ENCODE measurements at regions not wholly inside any gene's neighbourhood (a gene's known extent, or its start where the extent isn't known, plus 50 kb on each side); places are given as distances from the start of the nearest gene placed in this dataset.

- Histone ChIP-seq H3K27me3 (ENCODE audit: insufficient read depth, poor library complexity, severe bottlenecking) (peaks cover 3% of the 10 kb centered on the region), H3K27ac (replicated peaks) (no peak overlapping the region), H3K4me3 (replicated peaks; ENCODE audit: insufficient read depth, low read length) (no peak overlapping the region)
- TF ChIP-seq CTCF (IDR thresholded peaks at IDR 0.05; ENCODE audit: insufficient read depth, low read length) (no peak), SPI1 (IDR thresholded peaks at IDR 0.05; ENCODE audit: borderline replicate concordance, low read depth) (no peak), REST (IDR thresholded peaks at IDR 0.05; ENCODE audit: insufficient replicate concordance, low read depth) (no peak), POLR2AphosphoS5 (IDR thresholded peaks at IDR 0.05; ENCODE audit: low read depth) (no peak), GABPA (IDR thresholded peaks at IDR 0.05; ENCODE audit: low read depth) (no peak)
- DNase-seq (ENCODE audit: low read depth in 1 of 2, low spot score in 1 of 2), result no peak
Observed at GRCh38 chr2:150978053-150978452, 283.6 kb downstream of the RBM43 start.

GRCh38 chr2:150977296-150977695, 284.4 kb downstream of the RBM43 start:
- TF ChIP-seq CTCF (IDR thresholded peaks at IDR 0.05; ENCODE audit: insufficient read depth, low read length) (no peak), SPI1 (IDR thresholded peaks at IDR 0.05; ENCODE audit: borderline replicate concordance, low read depth) (no peak), POLR2AphosphoS5 (IDR thresholded peaks at IDR 0.05; ENCODE audit: low read depth) (no peak), REST (IDR thresholded peaks at IDR 0.05; ENCODE audit: insufficient replicate concordance, low read depth) (no peak), GABPA (IDR thresholded peaks at IDR 0.05; ENCODE audit: low read depth) (no peak)

GRCh38 chr2:150976604-150977003, 285.1 kb downstream of the RBM43 start:
- H3K27me3 ChIP-seq (ENCODE audit: insufficient read depth, poor library complexity, severe bottlenecking), result peaks cover 3% of the 10 kb centered on the region
- no peak overlapping the region for H3K27ac ChIP-seq (replicated peaks)
- no peak for DNase-seq (ENCODE audit: low read depth in 1 of 2, low spot score in 1 of 2)
- H3K4me3 ChIP-seq (replicated peaks; ENCODE audit: insufficient read depth, low read length), result no peak overlapping the region
- TF ChIP-seq REST (IDR thresholded peaks at IDR 0.05; ENCODE audit: insufficient replicate concordance, low read depth) (no peak), GABPA (IDR thresholded peaks at IDR 0.05; ENCODE audit: low read depth) (no peak), CTCF (IDR thresholded peaks at IDR 0.05; ENCODE audit: insufficient read depth, low read length) (no peak), POLR2AphosphoS5 (IDR thresholded peaks at IDR 0.05; ENCODE audit: low read depth) (no peak)

More at GRCh38 chr2:150977296-150977695, 284.4 kb downstream of the RBM43 start:
- DNase-seq (ENCODE audit: low read depth in 1 of 2, low spot score in 1 of 2), result no peak
- H3K27ac ChIP-seq (replicated peaks), result no peak overlapping the region
- H3K27me3 ChIP-seq (ENCODE audit: insufficient read depth, poor library complexity, severe bottlenecking), result peaks cover 3% of the 10 kb centered on the region
- no peak overlapping the region for H3K4me3 ChIP-seq (replicated peaks; ENCODE audit: insufficient read depth, low read length)
